HG03571 (cell line): ENCODE measurements at regions not wholly inside any gene's neighbourhood (a gene's known extent, or its start where the extent isn't known, plus 50 kb on each side); places are given as distances from the start of the nearest gene placed in this dataset.

Experiments
- ATAC-seq: cut with Tn5 transposase; IDR thresholded peaks from one replicate; pipeline ENCODE4 v1.9.1; 2021; ENCODE audit not compliant: unreplicated experiment

GRCh38 chr20:50298554-50299324 lies 108.1 kb downstream of the CEBPB start:
- ATAC-seq = no peak

GRCh38 chr20:50299325-50299629 lies 108.6 kb downstream of the CEBPB start:
- no peak for ATAC-seq

- no peak for ATAC-seq
Observed at GRCh38 chr20:50301165-50301564, 110.5 kb downstream of the CEBPB start.

- no peak for ATAC-seq
Observed at GRCh38 chr20:50301712-50302111, 111.1 kb downstream of the CEBPB start.

- ATAC-seq = no peak
Observed at GRCh38 chr20:50302341-50303057, 111.9 kb downstream of the CEBPB start.

- no peak for ATAC-seq
Observed at GRCh38 chr20:50303573-50304500, 113.2 kb downstream of the CEBPB start.

GRCh38 chr20:50304501-50304856 lies 113.8 kb downstream of the CEBPB start:
- no peak for ATAC-seq

GRCh38 chr20:50304923-50305635 lies 114.4 kb downstream of the CEBPB start:
- no peak for ATAC-seq

GRCh38 chr20:50305636-50306477 lies 115.2 kb downstream of the CEBPB start:
- no peak for ATAC-seq

GRCh38 chr20:50306478-50307423 lies 116.1 kb downstream of the CEBPB start:
- no peak for ATAC-seq

- no peak for ATAC-seq
Observed at GRCh38 chr20:50308166-50308512, 117.5 kb downstream of the CEBPB start.

- ATAC-seq = no peak
Observed at GRCh38 chr20:50308513-50309279, 118.1 kb downstream of the CEBPB start.

- ATAC-seq = no peak
Observed at GRCh38 chr20:50309280-50309763, 118.7 kb downstream of the CEBPB start.

GRCh38 chr20:50309764-50310672 lies 119.4 kb downstream of the CEBPB start:
- no peak for ATAC-seq

- ATAC-seq = no peak
Observed at GRCh38 chr20:50310673-50311051, 120.0 kb downstream of the CEBPB start.

- no peak for ATAC-seq
Observed at GRCh38 chr20:50311308-50312001, 120.8 kb downstream of the CEBPB start.
